Esophagus muscularis mucosa (tissue), 4 donors: ENCODE measurements at regions not wholly inside any gene's neighbourhood (a gene's known extent, or its start where the extent isn't known, plus 50 kb on each side); places are given as distances from the start of the nearest gene placed in this dataset.

Experiments used
- EP300 ChIP-seq: sonication (generic); formaldehyde crosslinking; IDR thresholded peaks from one replicate; pipeline ENCODE4 v1.6.1; 2017; ENCODE audit warnings: antibody characterized with exemption
- POLR2A ChIP-seq: fragments of 450-650 bp; IDR thresholded peaks from one replicate; pipeline ENCODE4 v1.6.1; 2017; ENCODE audit warnings: antibody characterized with exemption, moderate library complexity, mild to moderate bottlenecking, low read depth
- POLR2AphosphoS5 ChIP-seq, 2 donors: sonication (generic); formaldehyde crosslinking; IDR thresholded peaks; one replicate each; pipeline ENCODE4 v1.6.1; 2017; ENCODE audit warnings: antibody characterized with exemption in 2 of 2
- TF ChIP-seq, protein P1 (sequence below), 3 experiments: fragments of 200-600 bp in 2 of 3; fragments of 450-650 bp in 1 of 3; sonication (generic) in 2 of 3; IDR thresholded peaks; one replicate each; pipeline ENCODE4 v1.5.1; 2017 to 2019; ENCODE audit warnings: antibody characterized with exemption in 3 of 3, mild to moderate bottlenecking in 2 of 3, moderate library complexity in 1 of 3

GRCh38 chr19:30274987-30275386 lies 97.2 kb upstream of the ZNF536 start:
- TF ChIP-seq EP300: no peak
- TF ChIP-seq, protein P1, sequence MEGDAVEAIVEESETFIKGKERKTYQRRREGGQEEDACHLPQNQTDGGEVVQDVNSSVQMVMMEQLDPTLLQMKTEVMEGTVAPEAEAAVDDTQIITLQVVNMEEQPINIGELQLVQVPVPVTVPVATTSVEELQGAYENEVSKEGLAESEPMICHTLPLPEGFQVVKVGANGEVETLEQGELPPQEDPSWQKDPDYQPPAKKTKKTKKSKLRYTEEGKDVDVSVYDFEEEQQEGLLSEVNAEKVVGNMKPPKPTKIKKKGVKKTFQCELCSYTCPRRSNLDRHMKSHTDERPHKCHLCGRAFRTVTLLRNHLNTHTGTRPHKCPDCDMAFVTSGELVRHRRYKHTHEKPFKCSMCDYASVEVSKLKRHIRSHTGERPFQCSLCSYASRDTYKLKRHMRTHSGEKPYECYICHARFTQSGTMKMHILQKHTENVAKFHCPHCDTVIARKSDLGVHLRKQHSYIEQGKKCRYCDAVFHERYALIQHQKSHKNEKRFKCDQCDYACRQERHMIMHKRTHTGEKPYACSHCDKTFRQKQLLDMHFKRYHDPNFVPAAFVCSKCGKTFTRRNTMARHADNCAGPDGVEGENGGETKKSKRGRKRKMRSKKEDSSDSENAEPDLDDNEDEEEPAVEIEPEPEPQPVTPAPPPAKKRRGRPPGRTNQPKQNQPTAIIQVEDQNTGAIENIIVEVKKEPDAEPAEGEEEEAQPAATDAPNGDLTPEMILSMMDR (IDR thresholded peaks at IDR 0.05): no peak
- no peak for TF ChIP-seq POLR2A
- TF ChIP-seq POLR2AphosphoS5 (IDR thresholded peaks at IDR 0.05): no peak
